NB4 (cell line): ENCODE measurements at regions not wholly inside any gene's neighbourhood (a gene's known extent, or its start where the extent isn't known, plus 50 kb on each side); places are given as distances from the start of the nearest gene placed in this dataset.
"Not testable (repeated sequence)": the region's sequence is repeated elsewhere in the genome, so short reads cannot be mapped to it uniquely, and the experiment has no call there.

ENCODE experiments used
- DNase-seq: peaks from one replicate; pipeline ENCODE4 v3.0.0; 2010; ENCODE audit warnings: low read depth
- H3K4me3 ChIP-seq: one replicate; pipeline ENCODE4 v1.5.1; 2011; ENCODE audit warnings: mild to moderate bottlenecking, low read depth, low read length, moderate library complexity
- CTCF ChIP-seq: IDR thresholded peaks from one replicate; pipeline ENCODE4 v1.5.1; 2012; ENCODE audit warnings: low read depth, low read length
- MAX ChIP-seq: IDR thresholded peaks from 2 replicates; pipeline ENCODE4 v1.6.1; 2011; ENCODE audit warnings: low read depth, low read length
- MYC ChIP-seq: IDR thresholded peaks from 2 replicates; pipeline ENCODE4 v1.6.1; 2011; ENCODE audit warnings: low read depth, low read length
- POLR2A ChIP-seq: IDR thresholded peaks from 2 replicates; pipeline ENCODE4 v1.6.1; 2011; ENCODE audit warnings: mild to moderate bottlenecking; ENCODE audit not compliant: insufficient read length; ENCODE audit errors: extremely low read depth

DNA sequence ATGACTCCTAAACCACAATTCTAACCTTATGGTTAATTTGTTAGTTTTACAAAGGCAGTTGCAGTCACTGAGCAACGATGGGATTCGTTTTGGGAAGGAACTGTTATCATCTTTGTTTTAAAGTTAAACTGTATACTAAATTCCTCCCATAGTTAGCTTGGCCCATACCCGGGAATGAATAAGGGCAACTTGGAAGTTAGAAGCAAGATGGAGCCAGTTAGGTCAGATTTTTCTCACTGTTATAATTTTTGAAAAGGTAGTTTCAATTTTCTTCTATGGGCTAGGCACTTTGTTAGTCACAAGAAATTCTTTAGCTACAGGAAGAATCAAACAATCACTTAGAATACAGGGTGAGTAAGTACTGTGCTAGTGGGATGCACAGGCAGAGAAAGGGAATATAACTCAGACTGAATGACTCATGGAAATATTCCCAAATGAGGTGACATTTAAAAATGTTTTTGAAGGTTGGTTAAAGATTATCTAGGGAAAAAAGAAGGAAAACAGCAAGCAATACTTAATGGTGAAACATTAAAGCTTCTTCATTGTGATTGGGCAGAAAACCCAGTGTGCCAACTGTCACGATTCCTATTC, 153.6 kb downstream of the MAGEB17 start:
- no peak for DNase-seq
- H3K4me3 ChIP-seq: no peak overlapping the region
- no peak for TF ChIP-seq MYC
- TF ChIP-seq MAX: no peak
- no peak for TF ChIP-seq POLR2A
- no peak for TF ChIP-seq CTCF

DNA sequence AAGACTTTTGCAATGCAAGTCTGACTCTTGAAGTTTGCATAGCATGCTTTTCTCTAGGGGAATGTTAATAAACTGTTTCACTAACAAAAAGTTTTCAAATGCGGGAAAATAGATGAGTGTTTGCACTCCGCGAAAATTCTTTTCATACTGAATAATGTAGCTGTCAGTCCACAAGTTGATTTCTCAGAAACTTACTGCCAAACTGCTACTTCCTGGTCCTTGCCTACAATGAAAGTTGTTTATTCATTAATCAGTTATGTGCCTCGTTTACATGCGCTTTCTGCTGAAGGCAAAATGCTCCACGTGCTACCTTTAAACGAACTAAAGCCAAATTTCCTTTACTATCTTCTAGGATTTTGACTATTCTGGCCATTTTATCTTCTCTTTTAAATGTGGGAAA, 166.2 kb downstream of the MAGEB17 start:
- TF ChIP-seq MAX: no peak
- no peak for TF ChIP-seq MYC
- TF ChIP-seq CTCF: no peak
- TF ChIP-seq POLR2A: no peak
- no peak overlapping the region for H3K4me3 ChIP-seq
- DNase-seq: no peak

DNA sequence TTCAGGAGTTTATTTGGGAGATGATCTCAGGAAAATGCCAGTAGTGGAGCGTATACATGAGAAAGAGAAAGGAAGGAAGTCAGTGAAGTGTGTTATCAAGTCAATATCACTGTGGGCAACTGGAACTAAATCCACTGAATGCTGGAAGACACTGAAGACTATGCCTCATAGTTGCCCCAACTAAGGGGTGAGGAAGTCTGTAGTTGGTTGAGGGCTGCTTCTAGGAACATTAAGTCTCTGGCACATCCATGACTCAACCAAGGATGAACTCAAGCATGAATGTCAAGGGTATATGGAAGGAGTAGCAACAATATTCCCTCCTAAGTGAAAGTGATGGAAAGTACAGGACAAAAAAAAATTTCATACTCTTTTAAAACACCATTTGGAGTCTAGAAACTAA, 167.9 kb downstream of the MAGEB17 start:
- no peak overlapping the region for H3K4me3 ChIP-seq
- TF ChIP-seq MAX (no peak), POLR2A (no peak), MYC (no peak), CTCF (no peak)
- no peak for DNase-seq

GRCh38 chrX:16347968-16348670, 180.8 kb downstream of the MAGEB17 start:
- H3K4me3 ChIP-seq: no peak overlapping the region
- DNase-seq: no peak
- no peak for TF ChIP-seq MAX
- TF ChIP-seq POLR2A: no peak
- TF ChIP-seq CTCF: no peak
- TF ChIP-seq MYC: no peak

DNA sequence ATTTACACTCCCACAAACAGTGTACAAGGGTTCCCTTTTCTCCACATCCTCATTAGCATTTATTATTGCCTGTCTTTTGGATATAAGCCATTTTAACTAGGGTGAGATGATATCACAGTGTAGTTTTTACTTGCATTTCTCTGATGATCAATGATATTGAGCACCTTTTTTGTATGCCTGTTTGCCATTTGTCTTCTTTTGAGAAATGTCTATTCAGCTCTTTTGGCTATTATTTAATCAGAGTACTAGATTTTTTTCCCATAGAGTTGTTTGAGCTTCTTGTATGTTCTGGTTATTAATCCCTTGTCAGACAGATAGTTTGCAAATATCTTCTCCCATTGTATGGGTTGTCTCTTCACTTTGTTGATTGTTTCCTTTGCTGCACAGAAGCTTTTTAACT, 190.6 kb downstream of the MAGEB17 start:
- TF ChIP-seq POLR2A (no peak), MYC (no peak), CTCF (no peak), MAX (no peak)
- H3K4me3 ChIP-seq: no peak overlapping the region
- DNase-seq: no peak

GRCh38 chrX:16360056-16360455, 192.8 kb downstream of the MAGEB17 start:
- DNase-seq, H3K4me3 ChIP-seq: not testable (repeated sequence)
